ENCODE measurements at regions not wholly inside any gene's neighbourhood (a gene's known extent, or its start where the extent isn't known, plus 50 kb on each side); places are given as distances from the start of the nearest gene placed in this dataset.

- DNase-seq (ENCODE audit: low read depth in 1 of 2, low spot score in 1 of 2) = no peak
These were observed 390.2 kb downstream of the NR2F2 start for GRCh38 chr15:96720656-96721055.

- no peak for DNase-seq (ENCODE audit: low read depth in 1 of 2, low spot score in 1 of 2)
These were observed 398.1 kb downstream of the NR2F2 start for GRCh38 chr15:96728591-96728990.

- DNase-seq (ENCODE audit: low read depth in 1 of 2, low spot score in 1 of 2) = no peak
These were observed 402.2 kb downstream of the NR2F2 start for GRCh38 chr15:96732704-96733103.

GRCh38 chr15:96733721-96734120 lies 403.2 kb downstream of the NR2F2 start:
- no peak for DNase-seq (ENCODE audit: low read depth in 1 of 2, low spot score in 1 of 2)

GRCh38 chr15:96735632-96736240 lies 405.2 kb downstream of the NR2F2 start:
- no peak for DNase-seq (ENCODE audit: low read depth in 1 of 2, low spot score in 1 of 2)

GRCh38 chr15:96736384-96736783 lies 405.9 kb downstream of the NR2F2 start:
- no peak for DNase-seq (ENCODE audit: low read depth in 1 of 2, low spot score in 1 of 2)

- DNase-seq (ENCODE audit: low read depth in 1 of 2, low spot score in 1 of 2) = no peak
These were observed 406.9 kb downstream of the NR2F2 start for GRCh38 chr15:96737408-96737807.

- DNase-seq (ENCODE audit: low read depth in 1 of 2, low spot score in 1 of 2) = no peak
These were observed 416.2 kb downstream of the NR2F2 start for GRCh38 chr15:96746665-96747064.

- DNase-seq (ENCODE audit: low read depth in 1 of 2, low spot score in 1 of 2) = no peak
These were observed 416.8 kb downstream of the NR2F2 start for GRCh38 chr15:96747291-96747690.

- no peak for DNase-seq (ENCODE audit: low read depth in 1 of 2, low spot score in 1 of 2)
These were observed 419.9 kb downstream of the NR2F2 start for GRCh38 chr15:96750361-96750760.

GRCh38 chr15:96756146-96756545 lies 425.6 kb downstream of the NR2F2 start:
- DNase-seq (ENCODE audit: low read depth in 1 of 2, low spot score in 1 of 2) = no peak

GRCh38 chr15:96756656-96757055 lies 426.2 kb downstream of the NR2F2 start:
- no peak for DNase-seq (ENCODE audit: low read depth in 1 of 2, low spot score in 1 of 2)

- DNase-seq (ENCODE audit: low read depth in 1 of 2, low spot score in 1 of 2) = no peak
These were observed 432.1 kb downstream of the NR2F2 start for GRCh38 chr15:96762566-96762965.

GRCh38 chr15:96764501-96764900 lies 434.0 kb downstream of the NR2F2 start:
- DNase-seq (ENCODE audit: low read depth in 1 of 2, low spot score in 1 of 2) = no peak

GRCh38 chr15:96764946-96765345 lies 434.4 kb downstream of the NR2F2 start:
- no peak for DNase-seq (ENCODE audit: low read depth in 1 of 2, low spot score in 1 of 2)

- no peak for DNase-seq (ENCODE audit: low read depth in 1 of 2, low spot score in 1 of 2)
These were observed 435.9 kb downstream of the NR2F2 start for GRCh38 chr15:96766366-96766765.

- no peak for DNase-seq (ENCODE audit: low read depth in 1 of 2, low spot score in 1 of 2)
These were observed 437.4 kb downstream of the NR2F2 start for GRCh38 chr15:96767703-96768434.

- no peak for DNase-seq (ENCODE audit: low read depth in 1 of 2, low spot score in 1 of 2)
These were observed 437.9 kb downstream of the NR2F2 start for GRCh38 chr15:96768435-96768789.

- no peak for DNase-seq (ENCODE audit: low read depth in 1 of 2, low spot score in 1 of 2)
These were observed 440.5 kb downstream of the NR2F2 start for GRCh38 chr15:96771035-96771434.

GRCh38 chr15:96774216-96774615 lies 443.7 kb downstream of the NR2F2 start:
- DNase-seq (ENCODE audit: low read depth in 1 of 2, low spot score in 1 of 2) = no peak

GRCh38 chr15:96783746-96784145 lies 453.2 kb downstream of the NR2F2 start:
- no peak for DNase-seq (ENCODE audit: low read depth in 1 of 2, low spot score in 1 of 2)

- DNase-seq (ENCODE audit: low read depth in 1 of 2, low spot score in 1 of 2) = no peak
These were observed 459.5 kb downstream of the NR2F2 start for GRCh38 chr15:96790004-96790403.

GRCh38 chr15:96792216-96792615 lies 461.7 kb downstream of the NR2F2 start:
- no peak for DNase-seq (ENCODE audit: low read depth in 1 of 2, low spot score in 1 of 2)

All from activated T-helper 1 cell treated with anti-CD3 and anti-CD28 coated beads, Interleukin-2, amount 50 U/mL, for 16 hours (primary cell).